DMS153 treated with DMSO at 0.1 percent for 48 hours (cell line): ENCODE measurements at regions not wholly inside any gene's neighbourhood (a gene's known extent, or its start where the extent isn't known, plus 50 kb on each side); places are given as distances from the start of the nearest gene placed in this dataset.
"Not testable (repeated sequence)": the region's sequence is repeated elsewhere in the genome, so short reads cannot be mapped to it uniquely, and the experiment has no call there.

Source experiments
- DNase-seq: peaks from one replicate; lab custom pipeline; 2025; ENCODE audit not compliant: unreplicated experiment; lab: John Stamatoyannopoulos, UW

GRCh38 chr4:81740487-81740886, 268.8 kb upstream of the RASGEF1B start:
- no peak for DNase-seq

DNA sequence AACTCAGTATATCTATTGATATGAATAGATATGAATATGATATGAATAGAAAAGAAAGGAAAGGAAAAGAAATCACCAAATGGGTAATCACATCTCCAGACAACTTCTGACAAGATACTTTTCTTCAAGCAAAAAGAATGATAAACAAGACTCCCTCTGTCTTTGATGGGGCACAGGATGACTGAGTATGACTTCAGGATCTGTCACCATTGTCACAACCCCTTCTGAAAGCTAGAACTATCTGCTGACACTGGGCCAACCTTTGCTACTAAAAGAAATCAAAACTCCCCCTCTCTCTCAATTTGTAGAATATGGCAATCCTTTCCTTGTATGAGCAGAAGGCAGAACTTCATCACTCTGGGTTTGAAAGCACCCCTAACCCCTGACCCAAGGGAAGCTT, 267.2 kb upstream of the RASGEF1B start:
- DNase-seq = no peak

DNA sequence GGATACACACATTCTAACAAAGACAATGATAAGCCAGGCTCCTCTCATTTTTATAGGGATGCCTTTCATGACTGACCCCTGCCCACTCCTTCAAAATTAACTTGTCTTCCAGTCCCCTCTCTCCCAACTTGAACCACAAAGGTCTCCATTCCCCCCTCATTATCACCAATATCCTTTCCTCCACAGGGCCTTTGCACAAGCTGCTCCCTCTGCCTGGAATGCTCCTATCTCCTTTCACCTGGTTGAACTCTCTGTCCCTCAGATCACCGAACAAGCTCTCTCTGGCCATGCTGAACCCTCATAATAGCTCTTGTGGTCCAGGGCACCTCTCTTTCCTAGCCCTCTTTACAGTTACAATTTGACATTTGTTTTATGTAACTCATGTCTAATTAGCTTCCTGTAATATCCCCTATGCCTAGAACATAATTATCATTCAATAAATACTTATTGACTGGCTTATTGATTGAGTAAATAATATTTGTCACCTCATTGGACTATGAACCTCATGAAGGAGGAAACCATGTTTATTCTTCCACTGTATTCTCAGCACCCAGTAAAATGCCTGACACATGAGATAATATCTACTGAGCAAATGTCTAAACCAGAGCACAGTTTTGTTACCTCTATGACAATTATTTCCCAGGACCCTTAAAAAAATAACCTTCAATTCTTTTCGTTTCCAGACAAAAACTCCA, 266.3 kb upstream of the RASGEF1B start:
- DNase-seq = no peak

DNA sequence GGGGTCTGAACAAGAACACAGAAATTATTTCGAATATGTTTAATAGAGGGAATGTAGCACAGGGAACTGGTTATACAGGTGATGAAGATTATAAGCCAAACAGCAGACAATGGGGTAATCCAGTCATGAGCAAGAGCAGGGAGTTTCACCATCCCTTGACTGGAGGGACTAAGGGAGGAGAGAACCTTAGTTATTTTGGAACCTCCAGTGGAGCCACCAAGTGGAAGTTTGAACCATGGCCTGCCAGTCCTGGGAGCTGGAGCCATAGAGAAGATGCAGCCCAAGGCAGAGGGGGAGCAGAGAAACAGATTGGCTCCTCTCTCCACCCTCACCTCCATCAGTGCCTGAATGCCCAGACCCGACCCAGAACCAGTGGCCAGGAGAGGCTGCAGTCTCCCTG, 264.6 kb upstream of the RASGEF1B start:
- DNase-seq = no peak

DNA sequence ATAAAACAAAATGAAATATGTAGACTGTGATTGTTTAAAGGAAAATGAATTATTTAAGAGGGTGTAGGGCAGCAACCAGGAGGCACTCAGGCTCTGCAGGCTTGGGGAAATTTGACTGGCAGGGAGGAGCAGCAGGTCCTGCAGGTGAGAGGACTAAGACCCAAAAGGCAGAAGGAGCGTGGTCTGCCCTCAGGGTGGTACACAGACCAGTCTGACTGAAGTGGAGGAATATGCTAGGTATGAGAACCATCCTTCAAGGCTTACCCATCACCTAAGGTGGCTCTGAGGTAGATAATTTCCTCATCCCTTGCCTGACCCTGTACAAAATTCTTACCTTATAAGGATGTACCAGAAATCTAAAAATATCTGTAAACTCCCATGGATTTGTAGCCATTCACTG, 261.3 kb upstream of the RASGEF1B start:
- DNase-seq = no peak

DNA sequence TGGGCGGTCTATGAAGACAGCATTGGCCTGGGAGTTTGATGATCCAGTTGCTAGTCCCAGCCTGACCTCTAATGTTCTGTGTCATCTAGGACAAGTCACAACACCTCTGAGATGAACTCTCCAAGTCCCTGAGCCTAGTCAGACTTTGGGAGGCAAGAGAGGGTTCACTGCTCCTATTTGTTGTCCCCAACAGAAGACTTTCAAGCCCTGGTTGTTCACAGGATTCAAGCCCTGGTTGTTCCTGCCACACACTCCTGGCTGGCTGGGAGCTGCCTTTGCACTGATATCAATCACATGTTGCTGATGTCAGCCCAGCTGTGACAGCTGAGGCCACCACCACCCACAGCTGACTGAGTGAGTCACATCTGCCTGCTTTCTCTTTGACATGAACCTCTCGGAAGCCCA, 253.2 kb upstream of the RASGEF1B start:
- DNase-seq = no peak

- DNase-seq = peak; percentile 49
Observed at GRCh38 chr4:81723927-81724587, 252.3 kb upstream of the RASGEF1B start.

- no peak for DNase-seq
Observed at GRCh38 chr4:81723019-81723884, 251.5 kb upstream of the RASGEF1B start.

DNA sequence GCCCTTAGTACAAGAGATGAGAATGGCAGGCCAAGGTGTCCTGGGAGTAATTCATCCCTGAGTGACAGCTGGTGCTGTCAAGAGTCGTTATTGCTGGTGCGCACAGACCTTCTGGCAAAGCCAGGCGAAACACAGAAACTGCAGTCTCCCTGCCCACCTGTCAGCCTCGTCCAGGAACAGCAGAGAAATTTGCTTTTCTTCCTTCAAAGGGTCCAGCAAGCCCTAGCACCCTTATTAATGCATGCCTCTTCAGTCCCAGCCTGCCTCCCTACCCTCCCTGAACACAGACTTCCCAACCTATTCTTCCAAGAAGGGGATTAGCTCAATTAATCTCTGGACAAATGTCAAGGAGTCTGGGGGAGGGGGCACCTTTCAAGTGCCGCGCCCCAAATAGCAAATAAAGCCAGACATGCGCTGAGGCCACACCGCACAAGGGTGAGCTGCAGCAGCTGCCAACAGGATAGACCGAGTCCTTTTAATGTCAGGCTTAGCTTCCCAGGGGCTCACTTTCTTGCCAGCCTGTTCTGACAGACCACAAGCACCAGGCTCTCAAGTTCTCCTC, 250.7 kb upstream of the RASGEF1B start:
- DNase-seq = peak; percentile 28

- DNase-seq = no peak
Observed at GRCh38 chr4:81715757-81716156, 244.1 kb upstream of the RASGEF1B start.

GRCh38 chr4:81715357-81715756, 243.7 kb upstream of the RASGEF1B start:
- not testable (repeated sequence) for DNase-seq

DNA sequence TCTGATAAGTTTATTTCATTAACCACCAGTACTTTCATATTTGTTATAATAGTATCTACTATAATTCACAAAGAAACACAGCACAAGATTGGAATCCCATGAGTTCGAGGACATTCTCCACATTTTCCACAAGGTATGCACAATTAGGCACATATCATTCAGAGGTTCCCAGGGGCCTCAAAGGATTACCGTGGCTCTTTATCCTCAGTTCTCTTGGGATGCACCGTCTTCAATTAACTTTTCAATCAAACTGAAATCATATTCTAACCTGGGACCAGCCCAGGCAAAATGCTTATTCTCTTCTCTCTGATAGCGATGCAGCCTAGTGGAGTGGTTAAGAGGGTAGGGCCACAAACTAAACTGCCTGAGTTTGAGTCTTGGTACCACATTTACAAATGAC, 242.6 kb upstream of the RASGEF1B start:
- DNase-seq = no peak

DNA sequence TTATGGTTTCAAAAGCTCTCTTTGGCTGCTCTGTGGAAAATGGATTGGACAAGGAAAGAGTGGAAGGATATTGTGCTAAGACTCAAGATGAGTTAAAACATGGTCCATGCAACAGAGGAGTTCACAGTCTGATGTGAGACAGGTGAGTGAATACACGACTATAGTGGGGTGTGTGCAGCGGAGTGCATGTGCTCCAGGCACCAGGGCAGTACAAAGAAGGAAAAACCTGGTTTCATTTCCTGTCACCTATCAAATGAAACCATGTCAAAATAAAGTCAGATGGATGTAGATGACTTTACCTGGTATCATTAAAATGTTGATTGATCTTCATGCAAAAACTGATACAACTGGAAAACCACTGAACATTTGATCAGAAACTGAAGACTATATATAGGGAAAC, 241.0 kb upstream of the RASGEF1B start:
- DNase-seq = no peak

- DNase-seq = no peak
Observed at GRCh38 chr4:81704461-81704860, 232.8 kb upstream of the RASGEF1B start.

- no peak for DNase-seq
Observed at GRCh38 chr4:81700189-81700588, 228.5 kb upstream of the RASGEF1B start.

- no peak for DNase-seq
Observed at GRCh38 chr4:81698538-81699296, 227.0 kb upstream of the RASGEF1B start.

DNA sequence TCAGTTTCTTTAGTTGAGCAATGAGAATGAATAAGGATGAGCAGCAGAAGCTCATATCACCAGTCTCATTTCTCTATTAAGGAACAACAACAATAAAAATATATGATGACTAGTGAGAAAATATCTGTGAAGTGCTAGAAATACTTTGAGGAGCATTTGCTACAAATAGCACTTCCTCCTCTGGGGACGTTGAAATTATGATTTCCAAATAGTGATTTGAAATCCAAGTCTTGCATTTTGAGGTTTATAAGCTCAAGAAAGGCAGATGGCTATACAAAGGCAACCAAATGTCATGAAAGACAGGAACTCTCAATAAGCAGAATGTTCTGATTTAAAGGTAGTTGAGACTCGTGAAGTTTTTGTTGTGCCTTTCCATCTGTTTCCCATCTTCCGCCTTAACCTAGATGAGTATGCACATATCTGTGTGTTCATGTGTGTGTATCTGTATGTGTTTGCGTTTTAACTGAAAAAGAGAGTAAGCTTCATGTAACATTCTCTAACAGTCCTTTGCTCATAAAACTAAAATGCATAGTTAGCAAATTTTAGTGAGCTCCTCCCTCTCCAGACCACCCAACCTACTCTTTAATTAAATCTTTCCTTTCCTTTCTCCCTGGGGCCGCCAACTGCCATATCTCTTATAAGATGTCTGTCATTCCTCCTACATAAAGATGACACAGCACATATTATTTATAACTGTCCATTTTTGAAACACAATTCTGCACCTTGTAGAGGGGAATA, 222.6 kb upstream of the RASGEF1B start:
- DNase-seq = no peak

DNA sequence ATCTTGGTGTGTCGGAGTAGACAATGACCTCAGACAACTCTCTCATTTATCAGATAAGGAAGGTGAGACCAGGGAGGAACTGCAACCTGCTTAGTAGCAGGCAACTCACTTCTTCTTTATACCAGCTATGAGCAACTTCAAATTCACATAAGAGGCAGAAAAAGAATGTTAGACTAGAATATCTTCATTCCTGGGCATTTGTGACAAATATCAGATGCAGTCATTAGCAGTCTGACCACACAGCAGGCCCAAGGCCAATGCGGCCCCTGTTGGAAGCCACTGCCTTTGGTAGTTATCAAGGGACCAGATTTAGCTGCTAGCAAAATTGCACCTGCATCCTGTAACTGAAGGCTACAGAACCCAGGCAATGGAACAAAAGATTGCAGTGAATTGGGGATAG, 219.2 kb upstream of the RASGEF1B start:
- no peak for DNase-seq

GRCh38 chr4:81688085-81688484, 216.4 kb upstream of the RASGEF1B start:
- no peak for DNase-seq

- no peak for DNase-seq
Observed at GRCh38 chr4:81687471-81687870, 215.8 kb upstream of the RASGEF1B start.
